ENCODE measurements at regions not wholly inside any gene's neighbourhood (a gene's known extent, or its start where the extent isn't known, plus 50 kb on each side); places are given as distances from the start of the nearest gene placed in this dataset.
"Not testable (repeated sequence)": the region's sequence is repeated elsewhere in the genome, so short reads cannot be mapped to it uniquely, and the experiment has no call there.

DNA sequence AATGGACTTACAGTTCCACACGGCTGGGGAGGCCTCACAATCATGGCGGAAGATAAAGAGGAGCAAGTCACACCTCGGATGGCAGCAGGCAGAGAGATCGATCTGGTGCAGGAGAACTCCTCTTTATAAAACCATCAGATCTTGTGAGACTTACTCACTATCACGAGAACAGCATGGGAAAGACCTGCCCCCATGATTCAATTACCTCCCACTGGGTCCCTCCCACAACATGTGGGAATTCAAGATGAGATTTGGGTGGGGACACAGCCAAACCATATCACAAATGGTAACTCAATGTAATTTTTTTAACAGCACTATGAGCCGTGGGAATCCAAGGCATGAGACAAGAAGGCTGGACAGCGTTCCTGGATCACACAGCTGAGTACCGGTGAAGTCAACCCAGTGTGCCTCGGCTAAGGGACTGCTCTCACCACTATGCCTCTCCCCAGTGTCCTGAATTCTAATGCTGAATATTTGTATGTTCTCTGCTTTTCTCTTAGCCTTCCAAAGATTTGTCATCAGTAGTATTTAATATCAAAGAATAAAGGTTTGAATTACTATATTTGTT lies 84.3 kb downstream of the IRS2 start:
- H3K4me3 Mint-ChIP-seq; H3K9me3 Mint-ChIP-seq; H3K4me1 Mint-ChIP-seq; H3K36me3 Mint-ChIP-seq (ENCODE audit: low read depth); H3K27me3 Mint-ChIP-seq (ENCODE audit: low read depth); H3K27ac Mint-ChIP-seq: not testable (repeated sequence)

DNA sequence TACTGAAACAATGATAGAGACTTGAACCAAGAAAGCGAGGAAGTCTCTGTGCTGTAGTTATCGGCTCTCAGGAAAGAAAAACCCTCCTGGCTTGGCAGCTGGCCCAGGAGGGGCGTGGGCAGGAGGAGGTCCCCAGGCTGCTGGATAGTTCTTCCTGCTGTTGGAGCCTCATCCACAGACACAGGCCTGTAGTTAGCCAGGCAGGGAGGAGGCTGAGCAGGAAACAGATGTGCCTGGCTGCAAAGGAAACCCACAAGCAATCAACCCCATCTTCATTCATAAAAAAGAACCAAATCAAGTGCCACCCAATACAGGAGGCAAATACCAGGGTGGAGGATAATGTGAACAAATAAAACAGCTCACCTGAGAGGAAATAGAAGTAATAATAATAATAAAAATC lies 86.2 kb downstream of the IRS2 start:
- no peak overlapping the region for H3K4me3 Mint-ChIP-seq
- H3K36me3 Mint-ChIP-seq (ENCODE audit: low read depth) = no peaks in the 10 kb centered on the region
- peaks cover 6% of the 10 kb centered on the region for H3K4me1 Mint-ChIP-seq
- H3K27ac Mint-ChIP-seq = peak overlapping the region; percentile 36 to 56 (median 56)
- peaks cover 2% of the 10 kb centered on the region for H3K9me3 Mint-ChIP-seq
- H3K27me3 Mint-ChIP-seq (ENCODE audit: low read depth) = no peaks in the 10 kb centered on the region
- TF ChIP-seq, protein P1, sequence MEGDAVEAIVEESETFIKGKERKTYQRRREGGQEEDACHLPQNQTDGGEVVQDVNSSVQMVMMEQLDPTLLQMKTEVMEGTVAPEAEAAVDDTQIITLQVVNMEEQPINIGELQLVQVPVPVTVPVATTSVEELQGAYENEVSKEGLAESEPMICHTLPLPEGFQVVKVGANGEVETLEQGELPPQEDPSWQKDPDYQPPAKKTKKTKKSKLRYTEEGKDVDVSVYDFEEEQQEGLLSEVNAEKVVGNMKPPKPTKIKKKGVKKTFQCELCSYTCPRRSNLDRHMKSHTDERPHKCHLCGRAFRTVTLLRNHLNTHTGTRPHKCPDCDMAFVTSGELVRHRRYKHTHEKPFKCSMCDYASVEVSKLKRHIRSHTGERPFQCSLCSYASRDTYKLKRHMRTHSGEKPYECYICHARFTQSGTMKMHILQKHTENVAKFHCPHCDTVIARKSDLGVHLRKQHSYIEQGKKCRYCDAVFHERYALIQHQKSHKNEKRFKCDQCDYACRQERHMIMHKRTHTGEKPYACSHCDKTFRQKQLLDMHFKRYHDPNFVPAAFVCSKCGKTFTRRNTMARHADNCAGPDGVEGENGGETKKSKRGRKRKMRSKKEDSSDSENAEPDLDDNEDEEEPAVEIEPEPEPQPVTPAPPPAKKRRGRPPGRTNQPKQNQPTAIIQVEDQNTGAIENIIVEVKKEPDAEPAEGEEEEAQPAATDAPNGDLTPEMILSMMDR (IDR thresholded peaks at IDR 0.05; ENCODE audit: unreplicated experiment in 3 of 3) = no peak

DNA sequence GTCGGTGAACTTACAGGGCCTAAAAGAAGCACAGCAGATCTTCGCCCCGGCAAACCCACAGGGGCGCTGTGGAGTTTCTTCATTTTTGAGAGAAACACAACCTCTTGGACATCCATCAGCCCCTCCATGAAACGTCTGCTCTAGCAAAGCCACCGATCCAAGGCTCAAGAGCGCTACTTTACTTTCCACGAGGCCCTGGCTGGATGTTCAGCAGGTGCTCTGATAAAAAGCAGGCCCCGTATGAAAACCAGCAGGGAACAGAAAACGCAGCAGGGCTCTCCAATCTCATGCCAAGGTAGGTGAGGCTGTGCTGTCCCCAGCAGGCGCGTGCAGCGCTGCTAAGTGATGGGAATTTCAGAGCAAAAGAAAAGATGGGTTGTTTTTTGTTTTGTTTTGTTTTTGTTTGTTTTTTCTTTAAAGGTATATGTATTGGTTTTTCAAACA lies 86.7 kb downstream of the IRS2 start:
- H3K4me3 Mint-ChIP-seq = no peak overlapping the region
- H3K36me3 Mint-ChIP-seq (ENCODE audit: low read depth) = no peaks in the 10 kb centered on the region
- H3K4me1 Mint-ChIP-seq = peaks cover 6% of the 10 kb centered on the region

DNA sequence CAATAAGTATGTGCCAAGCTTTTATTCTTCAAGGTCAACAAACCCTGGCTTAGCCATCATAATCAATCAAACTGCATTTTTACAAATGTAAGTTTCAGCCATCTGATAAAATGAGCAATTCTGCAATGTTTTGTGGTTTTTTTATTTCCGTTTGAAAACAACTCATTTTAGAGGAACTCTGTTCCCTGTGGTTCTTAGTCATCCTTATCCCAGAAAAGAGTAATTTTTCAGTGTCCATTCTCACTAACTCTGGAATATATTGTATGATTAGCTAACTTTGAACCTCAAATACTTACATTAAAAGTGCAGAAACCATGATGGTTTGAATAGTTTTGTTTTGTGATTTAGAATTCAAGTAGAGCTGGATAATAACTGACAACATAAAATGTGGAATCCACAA lies 87.6 kb downstream of the IRS2 start:
- no peaks in the 10 kb centered on the region for H3K36me3 Mint-ChIP-seq (ENCODE audit: low read depth)
- H3K4me3 Mint-ChIP-seq = no peak overlapping the region
- peaks cover 6% of the 10 kb centered on the region for H3K4me1 Mint-ChIP-seq
- TF ChIP-seq, protein P1 (IDR thresholded peaks at IDR 0.05; ENCODE audit: unreplicated experiment in 3 of 3) = no peak
- H3K9me3 Mint-ChIP-seq = no peaks in the 10 kb centered on the region
- H3K27me3 Mint-ChIP-seq (ENCODE audit: low read depth) = no peaks in the 10 kb centered on the region
- H3K27ac Mint-ChIP-seq = no peak overlapping the region

More for the DNA sequence above, 86.7 kb downstream of the IRS2 start:
- no peaks in the 10 kb centered on the region for H3K27me3 Mint-ChIP-seq (ENCODE audit: low read depth)
- peaks cover 2% of the 10 kb centered on the region for H3K9me3 Mint-ChIP-seq
- TF ChIP-seq, protein P1 (IDR thresholded peaks at IDR 0.05; ENCODE audit: unreplicated experiment in 3 of 3) = no peak
- H3K27ac Mint-ChIP-seq = no peak overlapping the region

DNA sequence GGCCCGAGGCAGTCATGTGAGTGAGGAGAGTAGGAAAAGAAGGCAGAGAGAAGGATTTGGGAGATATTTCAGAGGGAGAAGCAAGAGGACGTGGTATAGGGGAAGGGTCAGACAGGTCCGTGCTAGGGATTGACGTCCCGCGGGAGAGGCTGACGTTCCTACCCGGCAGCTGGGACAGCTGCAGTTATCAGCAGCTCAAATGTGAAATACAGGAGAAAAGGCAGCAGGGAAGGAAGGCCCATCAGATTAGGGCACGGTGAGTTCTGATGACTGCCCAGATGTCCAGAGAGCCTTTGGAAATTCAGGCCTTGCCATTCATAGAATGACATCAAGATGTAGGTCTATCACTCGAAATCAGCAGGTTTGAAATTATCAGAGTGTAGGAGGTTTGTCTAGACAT lies 88.4 kb downstream of the IRS2 start:
- Mint-ChIP-seq H3K4me1 (peaks cover 6% of the 10 kb centered on the region), H3K4me3 (no peak overlapping the region), H3K36me3 (ENCODE audit: low read depth) (no peaks in the 10 kb centered on the region), H3K9me3 (no peaks in the 10 kb centered on the region), H3K27ac (no peak overlapping the region), H3K27me3 (ENCODE audit: low read depth) (no peaks in the 10 kb centered on the region)
- TF ChIP-seq, protein P1 (IDR thresholded peaks at IDR 0.05; ENCODE audit: unreplicated experiment in 3 of 3) = no peak

DNA sequence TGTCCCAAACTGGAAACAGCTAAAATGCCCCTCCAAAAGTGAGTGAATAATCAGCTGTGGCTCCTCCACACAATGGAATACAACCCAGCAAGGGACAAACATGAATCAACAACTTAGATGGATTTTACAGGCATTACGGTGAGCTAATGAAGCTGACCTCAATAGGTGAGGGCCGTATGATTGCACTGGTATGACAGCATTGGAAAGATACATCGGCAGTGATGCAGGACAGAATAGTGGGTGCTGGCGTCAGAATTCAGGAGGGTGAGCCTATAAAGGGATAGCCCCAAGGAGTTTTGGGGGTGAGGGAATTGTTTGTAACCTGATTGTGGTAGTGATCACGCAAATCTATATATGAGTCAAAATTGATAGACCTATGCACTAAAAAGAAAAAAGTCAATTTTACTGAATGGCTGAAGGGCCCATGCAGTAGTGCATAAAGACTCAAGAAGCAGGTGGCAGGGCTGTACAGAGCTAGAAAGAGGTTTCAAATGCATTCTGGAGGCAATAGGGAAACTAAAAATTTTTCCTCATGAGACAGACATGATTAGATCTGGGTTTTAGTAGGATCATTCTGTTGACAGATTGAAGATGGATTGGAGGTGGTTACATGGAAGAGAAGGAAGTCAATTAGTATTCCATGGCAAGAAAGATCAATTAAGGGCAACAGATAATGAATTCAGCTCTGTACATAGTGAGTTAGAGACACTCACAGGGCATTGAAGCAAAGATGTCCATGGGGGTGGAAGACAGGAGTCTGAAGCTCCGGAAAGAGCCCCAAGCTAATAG lies 90.8 kb downstream of the IRS2 start:
- Mint-ChIP-seq H3K4me1 (peaks cover 6% of the 10 kb centered on the region), H3K27ac (no peak overlapping the region), H3K36me3 (ENCODE audit: low read depth) (no peaks in the 10 kb centered on the region), H3K4me3 (no peak overlapping the region), H3K9me3 (no peaks in the 10 kb centered on the region), H3K27me3 (ENCODE audit: low read depth) (no peaks in the 10 kb centered on the region)
- TF ChIP-seq, protein P1 (IDR thresholded peaks at IDR 0.05; ENCODE audit: unreplicated experiment in 3 of 3) = no peak
